ENCODE measurements at regions not wholly inside any gene's neighbourhood (a gene's known extent, or its start where the extent isn't known, plus 50 kb on each side); places are given as distances from the start of the nearest gene placed in this dataset.
"Not testable (repeated sequence)": the region's sequence is repeated elsewhere in the genome, so short reads cannot be mapped to it uniquely, and the experiment has no call there.

GRCh38 chr3:35849496-35849895, 210.2 kb downstream of the ARPP21 start:
- no peak for DNase-seq

- no peak for DNase-seq
Observed at GRCh38 chr3:35849963-35850362, 210.6 kb downstream of the ARPP21 start.

- no peak for DNase-seq
Observed at GRCh38 chr3:35857004-35857403, 217.7 kb downstream of the ARPP21 start.

- DNase-seq: no peak
Observed at GRCh38 chr3:35862057-35862456, 222.7 kb downstream of the ARPP21 start.

GRCh38 chr3:35864871-35865270, 225.5 kb downstream of the ARPP21 start:
- no peak for DNase-seq

GRCh38 chr3:35867791-35868190, 228.5 kb downstream of the ARPP21 start:
- DNase-seq: no peak

- no peak for DNase-seq
Observed at GRCh38 chr3:35871009-35871408, 231.7 kb downstream of the ARPP21 start.

GRCh38 chr3:35883929-35884328, 244.6 kb downstream of the ARPP21 start:
- DNase-seq: no peak

- DNase-seq: no peak
Observed at GRCh38 chr3:35894735-35895134, 255.4 kb downstream of the ARPP21 start.

- DNase-seq: no peak
Observed at GRCh38 chr3:35899245-35899644, 259.9 kb downstream of the ARPP21 start.

GRCh38 chr3:35900079-35900478, 260.8 kb downstream of the ARPP21 start:
- no peak for DNase-seq

- peak; percentile 23 for DNase-seq
Observed at GRCh38 chr3:35908366-35909232, 269.3 kb downstream of the ARPP21 start.

GRCh38 chr3:35919160-35919559, 279.8 kb downstream of the ARPP21 start:
- no peak for DNase-seq

- no peak for DNase-seq
Observed at GRCh38 chr3:35921718-35922117, 282.4 kb downstream of the ARPP21 start.

GRCh38 chr3:35924070-35924469, 284.7 kb downstream of the ARPP21 start:
- DNase-seq: not testable (repeated sequence)

GRCh38 chr3:35927441-35927840, 288.1 kb downstream of the ARPP21 start:
- no peak for DNase-seq

- DNase-seq: no peak
Observed at GRCh38 chr3:35929158-35929557, 289.8 kb downstream of the ARPP21 start.

- no peak for DNase-seq
Observed at GRCh38 chr3:35931867-35932266, 292.5 kb downstream of the ARPP21 start.

- no peak for DNase-seq
Observed at GRCh38 chr3:35932995-35933394, 293.7 kb downstream of the ARPP21 start.

- DNase-seq: no peak
Observed at GRCh38 chr3:35936571-35936970, 297.2 kb downstream of the ARPP21 start.

- no peak for DNase-seq
Observed at GRCh38 chr3:35944926-35945710, 305.8 kb downstream of the ARPP21 start.

- no peak for DNase-seq
Observed at GRCh38 chr3:35946121-35946853, 307.0 kb downstream of the ARPP21 start.

- no peak for DNase-seq
Observed at GRCh38 chr3:35946854-35947515, 307.7 kb downstream of the ARPP21 start.
